Ovary (tissue), 3 donors: ENCODE measurements at regions not wholly inside any gene's neighbourhood (a gene's known extent, or its start where the extent isn't known, plus 50 kb on each side); places are given as distances from the start of the nearest gene placed in this dataset.

ENCODE experiments used
- CTCF ChIP-seq, 3 donors: fragments of 450-650 bp in 2 of 3; fragments of 200-600 bp in 1 of 3; IDR thresholded peaks; one replicate each; pipeline versions ENCODE4 v1.5.1 to v1.8.0; 2016 to 2022; ENCODE audit warnings: antibody characterized with exemption in 3 of 3, mild to moderate bottlenecking in 1 of 3
- POLR2A ChIP-seq: fragments of 450-650 bp; IDR thresholded peaks from one replicate; pipeline ENCODE4 v1.6.1; 2017; ENCODE audit warnings: antibody characterized with exemption, mild to moderate bottlenecking, moderate library complexity
- donor health status: DM: no; HTN: no; CAD: no.

DNA sequence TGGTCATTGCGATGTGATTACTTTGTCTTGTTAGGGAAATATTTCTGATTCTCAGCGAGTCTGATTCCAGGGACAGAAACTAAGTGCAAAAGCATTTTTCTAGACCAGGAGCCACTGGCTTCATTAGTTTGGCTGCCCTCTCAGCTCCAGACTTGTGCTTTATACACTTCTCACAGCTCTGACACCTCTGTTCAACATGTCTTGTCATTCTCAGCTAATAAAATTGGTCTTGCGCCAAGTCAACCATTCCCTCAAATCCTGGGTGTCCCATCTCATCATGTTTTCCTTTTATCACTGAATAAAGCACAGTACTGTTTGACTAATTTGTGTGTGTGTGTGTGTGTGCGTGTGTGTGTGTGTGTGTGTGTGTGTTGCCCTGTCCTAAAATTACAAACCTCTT is 215.5 kb upstream of the EPHA4 start:
- TF ChIP-seq POLR2A: no peak
- no peak for TF ChIP-seq CTCF (IDR thresholded peaks at IDR 0.05)
